Mesendoderm (in vitro differentiated cells): ENCODE measurements at regions not wholly inside any gene's neighbourhood (a gene's known extent, or its start where the extent isn't known, plus 50 kb on each side); places are given as distances from the start of the nearest gene placed in this dataset.

ENCODE experiments used
- DNase-seq: peaks from one replicate; pipeline ENCODE4 v3.0.0; 2013
- H2AK5ac ChIP-seq: 2 replicates; pipeline ENCODE4 v1.6.1; 2013; ENCODE audit warnings: low read length, inconsistent platforms
- H2BK120ac ChIP-seq: 2 replicates; pipeline ENCODE4 v1.6.1; 2013; ENCODE audit warnings: low read depth, mild to moderate bottlenecking, low read length, moderate library complexity, mixed read lengths
- H2BK15ac ChIP-seq: replicated peaks from 2 replicates; pipeline ENCODE4 v1.6.1; 2013; ENCODE audit warnings: low read depth, mild to moderate bottlenecking, moderate library complexity
- H2BK5ac ChIP-seq: 2 replicates; pipeline ENCODE4 v1.6.1; 2013; ENCODE audit warnings: low read length, inconsistent platforms
- H3K18ac ChIP-seq: 2 replicates; pipeline ENCODE4 v1.6.1; 2013; ENCODE audit warnings: mild to moderate bottlenecking, low read length, mixed read lengths
- H3K23ac ChIP-seq: one replicate; pipeline ENCODE4 v1.6.1; 2013; ENCODE audit warnings: low read length
- H3K27ac ChIP-seq: 2 replicates; pipeline ENCODE4 v1.5.1; 2013; ENCODE audit warnings: low read depth, mild to moderate bottlenecking, inconsistent platforms, low read length, moderate library complexity
- H3K27me3 ChIP-seq: 2 replicates; pipeline ENCODE4 v1.6.1; 2013; ENCODE audit warnings: low read length, control low read depth, mild to moderate bottlenecking, inconsistent platforms; ENCODE audit not compliant: insufficient read depth, poor library complexity
- H3K36me3 ChIP-seq: 2 replicates; pipeline ENCODE4 v1.6.1; 2013; ENCODE audit warnings: low read length, inconsistent platforms; ENCODE audit not compliant: control insufficient read depth, insufficient read depth
- H3K4ac ChIP-seq: one replicate; pipeline ENCODE4 v1.6.1; 2013; ENCODE audit warnings: low read depth, mild to moderate bottlenecking, low read length, moderate library complexity
- H3K4me1 ChIP-seq: 2 replicates; pipeline ENCODE4 v1.6.1; 2013; ENCODE audit warnings: low read depth, low read length, inconsistent platforms; ENCODE audit not compliant: control insufficient read depth
- H3K4me2 ChIP-seq: 2 replicates; pipeline ENCODE4 v1.6.1; 2013; ENCODE audit warnings: low read length
- H3K4me3 ChIP-seq: 2 replicates; pipeline ENCODE4 v1.5.1; 2013; ENCODE audit warnings: mild to moderate bottlenecking, low read length
- H3K56ac ChIP-seq: one replicate; pipeline ENCODE4 v1.6.1; 2013; ENCODE audit warnings: low read length
- H3K79me1 ChIP-seq: 2 replicates; pipeline ENCODE4 v1.6.1; 2013; ENCODE audit warnings: low read length, inconsistent platforms
- H3K79me2 ChIP-seq: 2 replicates; pipeline ENCODE4 v1.6.1; 2013; ENCODE audit warnings: mild to moderate bottlenecking, low read length; ENCODE audit not compliant: control insufficient read depth, insufficient read depth
- H3K9ac ChIP-seq: 2 replicates; pipeline ENCODE4 v1.6.1; 2013; ENCODE audit warnings: low read length, inconsistent platforms
- H4K5ac ChIP-seq: one replicate; pipeline ENCODE4 v1.6.1; 2013; ENCODE audit warnings: low read length
- H4K8ac ChIP-seq: one replicate; pipeline ENCODE4 v1.6.1; 2013; ENCODE audit warnings: low read depth, mild to moderate bottlenecking, control low read depth, low read length, moderate library complexity
- WGBS: extraction: QIAGEN DNeasy Blood & Tissue Kit; methylation state at CpG from one replicate; pipeline ENCODE4 v1.1.7; 2013; ENCODE audit warnings: low lambda C conversion rate, missing lambda C conversion rate; ENCODE audit not compliant: insufficient coverage; ENCODE audit errors: extremely low coverage; 5-methylcytosine and 5-hydroxymethylcytosine counted together

- H4K8ac ChIP-seq, result no peak overlapping the region
- H2AK5ac ChIP-seq, result no peak overlapping the region
- no peak overlapping the region for H3K27ac ChIP-seq
- no peaks in the 10 kb centered on the region for H3K79me1 ChIP-seq
- H3K9ac ChIP-seq, result no peak overlapping the region
- no peak overlapping the region for H4K5ac ChIP-seq
- WGBS, result no CpG with 5 or more reads among the region's 5 CpGs
- H2BK15ac ChIP-seq, result no peak overlapping the region
- DNase-seq, result no peak
- H3K18ac ChIP-seq, result no peak overlapping the region
- no peak overlapping the region for H2BK5ac ChIP-seq
- H3K4me1 ChIP-seq, result no peaks in the 10 kb centered on the region
- no peak overlapping the region for H2BK120ac ChIP-seq
- H3K36me3 ChIP-seq, result no peaks in the 10 kb centered on the region
- no peak overlapping the region for H3K4ac ChIP-seq
- H3K4me3 ChIP-seq, result no peak overlapping the region
- H3K79me2 ChIP-seq, result no peaks in the 10 kb centered on the region
- H3K23ac ChIP-seq, result no peak overlapping the region
- H3K56ac ChIP-seq, result no peak overlapping the region
- H3K27me3 ChIP-seq, result no peaks in the 10 kb centered on the region
- H3K4me2 ChIP-seq, result no peak overlapping the region
These were observed 57.4 kb upstream of the MYCN start for GRCh38 chr2:15882761-15883497.

GRCh38 chr2:15883684-15884083 lies 56.7 kb upstream of the MYCN start:
- H4K8ac ChIP-seq, result no peak overlapping the region
- no peak overlapping the region for H2BK15ac ChIP-seq
- no peaks in the 10 kb centered on the region for H3K36me3 ChIP-seq
- no peak overlapping the region for H3K27ac ChIP-seq
- H3K4ac ChIP-seq, result no peak overlapping the region
- no peak overlapping the region for H3K18ac ChIP-seq
- H3K4me1 ChIP-seq, result no peaks in the 10 kb centered on the region
- no peak overlapping the region for H3K4me3 ChIP-seq
- no peak overlapping the region for H2AK5ac ChIP-seq
- no peak overlapping the region for H2BK120ac ChIP-seq
- H3K23ac ChIP-seq, result no peak overlapping the region
- no peak overlapping the region for H4K5ac ChIP-seq
- H3K56ac ChIP-seq, result no peak overlapping the region
- H3K27me3 ChIP-seq, result no peaks in the 10 kb centered on the region
- no peaks in the 10 kb centered on the region for H3K79me2 ChIP-seq
- no peak for DNase-seq
- H3K79me1 ChIP-seq, result no peaks in the 10 kb centered on the region
- H3K9ac ChIP-seq, result no peak overlapping the region
- H2BK5ac ChIP-seq, result no peak overlapping the region
- H3K4me2 ChIP-seq, result no peak overlapping the region
- WGBS, result no CpG with 5 or more reads among the region's 2 CpGs

- H3K27ac ChIP-seq, result no peak overlapping the region
These were observed 55.6 kb upstream of the MYCN start for GRCh38 chr2:15884790-15885189.

GRCh38 chr2:15886231-15886630 lies 54.1 kb upstream of the MYCN start:
- no peak overlapping the region for H2BK15ac ChIP-seq
- no peak overlapping the region for H3K27ac ChIP-seq
- H3K4me1 ChIP-seq, result no peaks in the 10 kb centered on the region
- no peak overlapping the region for H2BK120ac ChIP-seq
- no peak overlapping the region for H3K23ac ChIP-seq
- no peak overlapping the region for H4K5ac ChIP-seq
- H3K79me1 ChIP-seq, result no peaks in the 10 kb centered on the region
- no peak overlapping the region for H3K9ac ChIP-seq
- H4K8ac ChIP-seq, result no peak overlapping the region
- H3K4me2 ChIP-seq, result no peak overlapping the region
- no peak overlapping the region for H3K18ac ChIP-seq
- no peaks in the 10 kb centered on the region for H3K27me3 ChIP-seq
- H2BK5ac ChIP-seq, result no peak overlapping the region
- no CpG with 5 or more reads among the region's 6 CpGs for WGBS
- H3K4me3 ChIP-seq, result no peak overlapping the region
- no peaks in the 10 kb centered on the region for H3K79me2 ChIP-seq
- H3K4ac ChIP-seq, result no peak overlapping the region
- no peak for DNase-seq
- no peak overlapping the region for H2AK5ac ChIP-seq
- H3K36me3 ChIP-seq, result no peaks in the 10 kb centered on the region
- H3K56ac ChIP-seq, result no peak overlapping the region

More at GRCh38 chr2:15884790-15885189, 55.6 kb upstream of the MYCN start:
- Histone ChIP-seq H2BK120ac (no peak overlapping the region), H3K4me1 (no peaks in the 10 kb centered on the region), H2BK5ac (no peak overlapping the region), H3K36me3 (no peaks in the 10 kb centered on the region), H3K79me2 (no peaks in the 10 kb centered on the region), H3K4me3 (no peak overlapping the region), H3K27me3 (no peaks in the 10 kb centered on the region), H3K56ac (no peak overlapping the region), H3K9ac (no peak overlapping the region), H3K4me2 (no peak overlapping the region), H4K5ac (no peak overlapping the region), H3K79me1 (no peaks in the 10 kb centered on the region), H2BK15ac (no peak overlapping the region), H3K18ac (no peak overlapping the region), H2AK5ac (no peak overlapping the region), H3K4ac (no peak overlapping the region), H4K8ac (no peak overlapping the region), H3K23ac (no peak overlapping the region)
- DNase-seq, result no peak
- no CpG with 5 or more reads among the region's 2 CpGs for WGBS

GRCh38 chr2:15889442-15890123 lies 50.8 kb upstream of the MYCN start:
- H3K36me3 ChIP-seq, result no peaks in the 10 kb centered on the region
- no peak overlapping the region for H3K27ac ChIP-seq
- no peak overlapping the region for H2BK15ac ChIP-seq
- no peak overlapping the region for H3K4ac ChIP-seq
- DNase-seq, result no peak
- no peak overlapping the region for H4K8ac ChIP-seq
- H2BK120ac ChIP-seq, result no peak overlapping the region
- H3K79me2 ChIP-seq, result no peaks in the 10 kb centered on the region
- no peaks in the 10 kb centered on the region for H3K27me3 ChIP-seq
- no peak overlapping the region for H3K4me3 ChIP-seq
- H3K79me1 ChIP-seq, result no peaks in the 10 kb centered on the region
- H3K9ac ChIP-seq, result no peak overlapping the region
- no CpG with 5 or more reads among the region's 15 CpGs for WGBS
- no peak overlapping the region for H3K18ac ChIP-seq
- no peak overlapping the region for H3K4me2 ChIP-seq
- no peak overlapping the region for H3K23ac ChIP-seq
- no peak overlapping the region for H2AK5ac ChIP-seq
- H3K4me1 ChIP-seq, result no peaks in the 10 kb centered on the region
- H4K5ac ChIP-seq, result no peak overlapping the region
- H3K56ac ChIP-seq, result no peak overlapping the region
- no peak overlapping the region for H2BK5ac ChIP-seq
